ENCODE measurements at regions not wholly inside any gene's neighbourhood (a gene's known extent, or its start where the extent isn't known, plus 50 kb on each side); places are given as distances from the start of the nearest gene placed in this dataset.

GRCh38 chr3:156608601-156609514 lies 53.9 kb upstream of the SSR3 start:
- DNase-seq (ENCODE audit: low read depth, low spot score) = no peak
- CTCF ChIA-PET = interaction anchor here (1.5 kb wide), 1 partner anchor 225 kb away, joined by 3 read pairs; no protein-coding TSS in a partner anchor
- POLR2A ChIA-PET = no interaction called here
- H3K4me3 ChIP-seq (ENCODE audit: low read depth, low read length) = no peak overlapping the region
- TF ChIP-seq CTCF (IDR thresholded peaks at IDR 0.05; ENCODE audit: insufficient read depth, low read length, missing control alignments) = no peak

GRCh38 chr3:156606729-156607128 lies 51.8 kb upstream of the SSR3 start:
- no peak for TF ChIP-seq CTCF (IDR thresholded peaks at IDR 0.05; ENCODE audit: insufficient read depth, low read length, missing control alignments)
- POLR2A ChIA-PET = no interaction called here
- no peak overlapping the region for H3K4me3 ChIP-seq (ENCODE audit: low read depth, low read length)
- no peak for DNase-seq (ENCODE audit: low read depth, low spot score)
- CTCF ChIA-PET = no interaction called here

- DNase-seq (ENCODE audit: low read depth, low spot score) = no peak
- no peak for TF ChIP-seq CTCF (IDR thresholded peaks at IDR 0.05; ENCODE audit: insufficient read depth, low read length, missing control alignments)
- POLR2A ChIA-PET = interaction anchor here (0.6 to 1.5 kb wide), 6 partner anchors 9 to 483 kb away, joined by 3 to 13 read pairs (median 4); partner anchors contain the start of gene SSR3
- peak overlapping the region; percentile 44 for H3K4me3 ChIP-seq (ENCODE audit: low read depth, low read length)
- CTCF ChIA-PET = interaction anchor here (1.2 kb wide), 1 partner anchor 8 kb away, joined by 3 read pairs; no protein-coding TSS in a partner anchor
These were observed 51.0 kb upstream of the SSR3 start for GRCh38 chr3:156605686-156606605.

- no peak for TF ChIP-seq CTCF (IDR thresholded peaks at IDR 0.05; ENCODE audit: insufficient read depth, low read length, missing control alignments)
- CTCF ChIA-PET = no interaction called here
- POLR2A ChIA-PET = no interaction called here
- H3K4me3 ChIP-seq (ENCODE audit: low read depth, low read length) = no peak overlapping the region
- no peak for DNase-seq (ENCODE audit: low read depth, low spot score)
These were observed 49.8 kb upstream of the SSR3 start for GRCh38 chr3:156604642-156605144.

Data from AG04449 (cell line).